ENCODE measurements at regions not wholly inside any gene's neighbourhood (a gene's known extent, or its start where the extent isn't known, plus 50 kb on each side); places are given as distances from the start of the nearest gene placed in this dataset.
A peak's percentile ranks its signal among the peaks of the same experiment; 100 is the strongest.

DNA sequence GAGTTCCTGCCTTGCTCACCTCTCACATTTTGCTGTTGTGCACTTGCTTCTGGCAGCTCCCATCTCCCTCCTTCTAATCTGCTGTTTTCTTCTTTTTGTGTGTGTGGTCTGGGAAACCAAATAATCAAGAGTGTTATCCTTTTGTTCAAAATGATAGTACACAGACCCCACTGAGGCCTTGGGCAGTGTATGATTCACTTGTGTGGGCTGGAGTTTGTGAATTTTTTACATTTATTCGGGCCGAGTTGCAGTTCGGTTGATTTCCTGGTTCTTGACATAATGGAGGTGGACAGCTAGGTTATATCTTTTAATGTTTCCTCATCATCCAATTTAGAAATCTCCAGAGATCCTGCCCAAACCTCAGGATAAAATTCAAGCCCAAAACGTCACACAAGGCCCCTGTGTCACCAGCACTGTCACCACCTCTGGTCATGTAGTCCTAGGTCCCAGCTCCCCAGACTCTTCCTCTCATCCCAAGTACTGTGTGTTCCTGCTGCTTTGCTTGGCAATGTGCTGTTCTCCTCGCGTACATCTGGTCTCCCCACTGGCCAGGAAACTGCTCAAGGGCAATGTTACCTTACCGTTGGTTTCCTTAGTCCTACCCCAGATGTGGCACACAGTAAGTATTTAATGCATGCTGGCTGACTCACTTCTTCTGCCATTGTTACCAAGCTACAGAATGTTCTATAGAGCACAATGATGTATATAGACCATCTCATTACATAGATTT lies 55.7 kb upstream of the PHACTR2 start:
- TF ChIP-seq, protein P1, sequence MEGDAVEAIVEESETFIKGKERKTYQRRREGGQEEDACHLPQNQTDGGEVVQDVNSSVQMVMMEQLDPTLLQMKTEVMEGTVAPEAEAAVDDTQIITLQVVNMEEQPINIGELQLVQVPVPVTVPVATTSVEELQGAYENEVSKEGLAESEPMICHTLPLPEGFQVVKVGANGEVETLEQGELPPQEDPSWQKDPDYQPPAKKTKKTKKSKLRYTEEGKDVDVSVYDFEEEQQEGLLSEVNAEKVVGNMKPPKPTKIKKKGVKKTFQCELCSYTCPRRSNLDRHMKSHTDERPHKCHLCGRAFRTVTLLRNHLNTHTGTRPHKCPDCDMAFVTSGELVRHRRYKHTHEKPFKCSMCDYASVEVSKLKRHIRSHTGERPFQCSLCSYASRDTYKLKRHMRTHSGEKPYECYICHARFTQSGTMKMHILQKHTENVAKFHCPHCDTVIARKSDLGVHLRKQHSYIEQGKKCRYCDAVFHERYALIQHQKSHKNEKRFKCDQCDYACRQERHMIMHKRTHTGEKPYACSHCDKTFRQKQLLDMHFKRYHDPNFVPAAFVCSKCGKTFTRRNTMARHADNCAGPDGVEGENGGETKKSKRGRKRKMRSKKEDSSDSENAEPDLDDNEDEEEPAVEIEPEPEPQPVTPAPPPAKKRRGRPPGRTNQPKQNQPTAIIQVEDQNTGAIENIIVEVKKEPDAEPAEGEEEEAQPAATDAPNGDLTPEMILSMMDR (IDR thresholded peaks at IDR 0.05; ENCODE audit: extremely low read depth, low read depth, low read length) = no peak
- Histone ChIP-seq H2AFZ (ENCODE audit: low read length) (peak overlapping the region; percentile 82), H3K4me2 (ENCODE audit: insufficient read depth, low read length) (peak overlapping the region; percentile 61), H3K27ac (ENCODE audit: low read depth, low read length) (peak overlapping the region; percentile 17), H3K36me3 (ENCODE audit: insufficient read depth, low read length) (no peaks in the 10 kb centered on the region), H4K20me1 (ENCODE audit: insufficient read depth, low read length) (no peaks in the 10 kb centered on the region), H3K27me3 (ENCODE audit: insufficient read depth, low read length) (no peaks in the 10 kb centered on the region), H3K9me3 (ENCODE audit: low read depth, low read length) (no peaks in the 10 kb centered on the region), H3K79me2 (ENCODE audit: insufficient read depth, low read length) (no peaks in the 10 kb centered on the region), H3K4me1 (ENCODE audit: insufficient read depth, low read length) (peaks cover 21% of the 10 kb centered on the region), H3K4me3 (ENCODE audit: insufficient read depth, low read length) (peak overlapping the region; percentile 19)
- DNase-seq (ENCODE audit: insufficient read length, low spot score, missing footprints) = peak; percentile 23

DNA sequence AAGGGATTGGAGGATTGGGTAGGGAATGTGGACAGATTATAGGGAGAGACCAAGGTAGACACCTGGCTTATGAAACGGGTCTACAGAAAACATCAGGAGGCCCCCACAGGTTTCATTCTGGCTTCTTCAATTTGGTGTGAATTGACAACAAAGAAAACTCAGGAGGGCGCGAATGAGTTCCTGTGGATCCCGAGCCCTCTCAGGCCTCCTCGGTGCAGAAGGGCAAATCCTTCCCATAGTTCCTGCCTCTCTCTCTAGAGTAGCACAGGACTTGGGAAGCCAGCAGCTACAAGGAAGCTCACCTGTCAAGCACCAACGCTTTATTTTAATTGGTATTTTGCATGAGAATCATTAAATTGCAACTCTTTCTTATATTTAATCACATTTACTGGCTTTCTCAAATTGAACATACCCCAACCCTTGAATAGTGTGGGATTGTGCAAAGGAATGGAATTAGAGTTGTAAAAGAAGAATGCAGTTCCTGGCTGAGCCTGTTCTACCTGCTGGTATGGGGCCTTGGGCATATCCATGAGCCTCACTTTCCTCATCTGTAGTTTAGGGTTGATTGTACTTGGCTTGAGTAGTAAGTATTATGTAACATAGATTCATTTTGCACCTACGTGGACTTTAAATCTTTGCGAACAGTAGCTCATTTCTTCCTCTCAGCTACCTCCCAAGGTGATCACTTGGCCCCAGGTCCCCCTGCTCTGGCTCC lies 56.4 kb upstream of the PHACTR2 start:
- Histone ChIP-seq H2AFZ (ENCODE audit: low read length) (peak overlapping the region; percentile 82), H3K4me2 (ENCODE audit: insufficient read depth, low read length) (peak overlapping the region; percentile 61)

DNA sequence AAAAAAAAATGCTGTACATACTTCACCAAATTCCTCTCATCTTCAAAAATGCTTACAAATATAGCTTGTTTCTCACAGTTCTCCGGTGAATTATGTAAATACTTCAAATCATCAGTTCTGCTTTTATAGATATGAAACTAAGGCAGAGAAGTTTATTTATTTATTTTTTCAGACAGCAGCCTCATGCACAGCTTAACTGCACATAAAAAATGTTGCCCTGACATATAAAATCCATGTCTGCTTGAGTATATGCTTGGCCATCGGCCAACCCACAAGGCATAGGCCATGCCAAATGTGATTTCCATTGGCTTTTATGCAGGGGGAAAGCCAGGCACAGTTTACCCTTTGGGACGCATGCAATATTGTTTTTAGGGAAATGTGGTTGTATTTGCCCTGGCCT lies 57.3 kb upstream of the PHACTR2 start:
- peaks cover 21% of the 10 kb centered on the region for H3K4me1 ChIP-seq (ENCODE audit: insufficient read depth, low read length)
- H3K4me2 ChIP-seq (ENCODE audit: insufficient read depth, low read length) = peak overlapping the region; percentile 20
- TF ChIP-seq, protein P1 (IDR thresholded peaks at IDR 0.05; ENCODE audit: extremely low read depth, low read depth, low read length) = no peak
- H4K20me1 ChIP-seq (ENCODE audit: insufficient read depth, low read length) = no peaks in the 10 kb centered on the region
- H3K79me2 ChIP-seq (ENCODE audit: insufficient read depth, low read length) = no peaks in the 10 kb centered on the region
- H3K27ac ChIP-seq (ENCODE audit: low read depth, low read length) = no peak overlapping the region
- no peak for DNase-seq (ENCODE audit: insufficient read length, low spot score, missing footprints)
- no peak overlapping the region for H3K4me3 ChIP-seq (ENCODE audit: insufficient read depth, low read length)
- H3K9me3 ChIP-seq (ENCODE audit: low read depth, low read length) = no peaks in the 10 kb centered on the region
- H3K36me3 ChIP-seq (ENCODE audit: insufficient read depth, low read length) = no peaks in the 10 kb centered on the region
- H3K27me3 ChIP-seq (ENCODE audit: insufficient read depth, low read length) = no peaks in the 10 kb centered on the region
- H2AFZ ChIP-seq (ENCODE audit: low read length) = no peak overlapping the region

More for the DNA sequence above, 56.4 kb upstream of the PHACTR2 start:
- no peaks in the 10 kb centered on the region for H3K27me3 ChIP-seq (ENCODE audit: insufficient read depth, low read length)
- H3K27ac ChIP-seq (ENCODE audit: low read depth, low read length) = no peak overlapping the region
- no peak overlapping the region for H3K4me3 ChIP-seq (ENCODE audit: insufficient read depth, low read length)
- H3K9me3 ChIP-seq (ENCODE audit: low read depth, low read length) = no peaks in the 10 kb centered on the region
- H3K4me1 ChIP-seq (ENCODE audit: insufficient read depth, low read length) = peaks cover 21% of the 10 kb centered on the region
- no peaks in the 10 kb centered on the region for H3K36me3 ChIP-seq (ENCODE audit: insufficient read depth, low read length)
- TF ChIP-seq, protein P1 (IDR thresholded peaks at IDR 0.05; ENCODE audit: extremely low read depth, low read depth, low read length) = no peak
- H4K20me1 ChIP-seq (ENCODE audit: insufficient read depth, low read length) = no peaks in the 10 kb centered on the region
- no peak for DNase-seq (ENCODE audit: insufficient read length, low spot score, missing footprints)
- H3K79me2 ChIP-seq (ENCODE audit: insufficient read depth, low read length) = no peaks in the 10 kb centered on the region

DNA sequence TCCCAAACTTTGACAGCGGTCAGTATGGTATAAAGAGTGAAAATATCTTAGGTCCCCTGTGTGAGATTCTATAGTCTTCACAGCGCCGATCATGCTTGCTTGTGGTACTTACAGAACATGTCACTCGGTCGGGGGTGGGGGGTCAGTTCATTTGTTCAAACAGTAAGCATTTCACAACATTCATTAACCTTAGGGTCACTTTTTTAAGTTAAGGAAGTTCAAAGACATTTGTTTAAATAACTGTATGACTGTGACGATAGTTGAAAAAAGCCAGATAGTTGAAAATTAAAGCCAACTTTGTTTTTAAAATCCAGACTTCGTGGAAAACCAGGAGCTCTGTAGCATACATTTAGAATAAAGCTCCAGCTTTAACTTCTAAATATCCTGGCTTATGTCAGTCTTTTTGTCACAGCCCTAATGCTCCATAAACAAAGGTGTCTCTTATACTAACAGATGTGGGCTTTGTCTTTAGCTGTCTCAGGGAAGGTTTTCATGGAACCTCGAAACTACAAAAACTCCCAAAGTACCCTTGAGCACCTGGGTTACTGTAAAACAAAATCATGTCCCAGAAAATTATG lies 57.9 kb upstream of the PHACTR2 start:
- H3K4me1 ChIP-seq (ENCODE audit: insufficient read depth, low read length) = peaks cover 21% of the 10 kb centered on the region
- no peaks in the 10 kb centered on the region for H3K9me3 ChIP-seq (ENCODE audit: low read depth, low read length)
- H3K4me3 ChIP-seq (ENCODE audit: insufficient read depth, low read length) = no peak overlapping the region
- H3K27me3 ChIP-seq (ENCODE audit: insufficient read depth, low read length) = no peaks in the 10 kb centered on the region
- H3K4me2 ChIP-seq (ENCODE audit: insufficient read depth, low read length) = peak overlapping the region; percentile 20
- no peak overlapping the region for H3K27ac ChIP-seq (ENCODE audit: low read depth, low read length)
- no peaks in the 10 kb centered on the region for H3K36me3 ChIP-seq (ENCODE audit: insufficient read depth, low read length)
- H3K79me2 ChIP-seq (ENCODE audit: insufficient read depth, low read length) = no peaks in the 10 kb centered on the region
- TF ChIP-seq, protein P1 (IDR thresholded peaks at IDR 0.05; ENCODE audit: extremely low read depth, low read depth, low read length) = no peak
- no peaks in the 10 kb centered on the region for H4K20me1 ChIP-seq (ENCODE audit: insufficient read depth, low read length)
- DNase-seq (ENCODE audit: insufficient read length, low spot score, missing footprints) = no peak
- H2AFZ ChIP-seq (ENCODE audit: low read length) = no peak overlapping the region

Data from osteoblast (primary cell).